ENCODE measurements at regions not wholly inside any gene's neighbourhood (a gene's known extent, or its start where the extent isn't known, plus 50 kb on each side); places are given as distances from the start of the nearest gene placed in this dataset.

GRCh38 chr9:27847818-27848217 lies 274.5 kb upstream of the C9orf72 start (continued):
- no peak for TF ChIP-seq ZHX2 (IDR thresholded peaks at IDR 0.05; ENCODE audit: low read depth)
- no peak for TF ChIP-seq ZHX2 (CRISPR knock-in tag; IDR thresholded peaks at IDR 0.05; ENCODE audit: borderline replicate concordance)
- TF ChIP-seq DRAP1 (CRISPR knock-in tag; IDR thresholded peaks at IDR 0.05), result no peak
- no peak for TF ChIP-seq BCL3 (CRISPR knock-in tag; IDR thresholded peaks at IDR 0.05)
- no peak for TF ChIP-seq JDP2 (CRISPR knock-in tag; IDR thresholded peaks at IDR 0.05; ENCODE audit: borderline replicate concordance)
- no peak for TF ChIP-seq ZNF670 (CRISPR knock-in tag; IDR thresholded peaks at IDR 0.05; ENCODE audit: borderline replicate concordance)
- no peak for TF ChIP-seq TEF (CRISPR knock-in tag; IDR thresholded peaks at IDR 0.05)
- TF ChIP-seq MLXIP (CRISPR knock-in tag; IDR thresholded peaks at IDR 0.05; ENCODE audit: borderline replicate concordance), result no peak
- no peak for TF ChIP-seq TCF7 (IDR thresholded peaks at IDR 0.05; ENCODE audit: low read depth)
- TF ChIP-seq RFX5 (IDR thresholded peaks at IDR 0.05; ENCODE audit: low read depth, low read length), result no peak
- no peak for TF ChIP-seq POGZ (CRISPR knock-in tag; IDR thresholded peaks at IDR 0.05)
